ENCODE measurements at regions not wholly inside any gene's neighbourhood (a gene's known extent, or its start where the extent isn't known, plus 50 kb on each side); places are given as distances from the start of the nearest gene placed in this dataset.

DNA sequence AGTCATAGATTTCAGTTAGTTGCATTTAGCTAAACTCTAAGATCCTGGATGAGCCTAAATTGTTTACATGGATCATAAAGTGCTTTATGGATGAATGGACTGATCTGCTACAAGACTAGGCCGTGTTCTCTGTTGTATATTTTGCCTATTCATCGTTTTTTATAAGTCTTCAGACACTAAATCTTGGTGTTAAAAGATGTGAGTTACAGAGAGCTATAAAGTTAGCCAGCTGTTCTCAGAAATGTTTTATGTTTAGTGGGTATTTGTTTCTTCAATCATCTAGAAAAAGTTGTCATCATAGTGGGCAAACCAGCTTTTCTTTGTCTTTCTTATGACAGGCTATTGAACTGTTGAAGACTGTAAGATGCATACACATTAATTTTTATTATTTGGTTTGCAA is 585.8 kb upstream of the SEMA6A start:
- no peak for DNase-seq (ENCODE audit: low read depth)
- no peak overlapping the region for H3K4me3 ChIP-seq (ENCODE audit: low read depth, low read length)
- TF ChIP-seq, protein P1, sequence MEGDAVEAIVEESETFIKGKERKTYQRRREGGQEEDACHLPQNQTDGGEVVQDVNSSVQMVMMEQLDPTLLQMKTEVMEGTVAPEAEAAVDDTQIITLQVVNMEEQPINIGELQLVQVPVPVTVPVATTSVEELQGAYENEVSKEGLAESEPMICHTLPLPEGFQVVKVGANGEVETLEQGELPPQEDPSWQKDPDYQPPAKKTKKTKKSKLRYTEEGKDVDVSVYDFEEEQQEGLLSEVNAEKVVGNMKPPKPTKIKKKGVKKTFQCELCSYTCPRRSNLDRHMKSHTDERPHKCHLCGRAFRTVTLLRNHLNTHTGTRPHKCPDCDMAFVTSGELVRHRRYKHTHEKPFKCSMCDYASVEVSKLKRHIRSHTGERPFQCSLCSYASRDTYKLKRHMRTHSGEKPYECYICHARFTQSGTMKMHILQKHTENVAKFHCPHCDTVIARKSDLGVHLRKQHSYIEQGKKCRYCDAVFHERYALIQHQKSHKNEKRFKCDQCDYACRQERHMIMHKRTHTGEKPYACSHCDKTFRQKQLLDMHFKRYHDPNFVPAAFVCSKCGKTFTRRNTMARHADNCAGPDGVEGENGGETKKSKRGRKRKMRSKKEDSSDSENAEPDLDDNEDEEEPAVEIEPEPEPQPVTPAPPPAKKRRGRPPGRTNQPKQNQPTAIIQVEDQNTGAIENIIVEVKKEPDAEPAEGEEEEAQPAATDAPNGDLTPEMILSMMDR (IDR thresholded peaks at IDR 0.05; ENCODE audit: low read depth, low read length, missing control alignments), result no peak

DNA sequence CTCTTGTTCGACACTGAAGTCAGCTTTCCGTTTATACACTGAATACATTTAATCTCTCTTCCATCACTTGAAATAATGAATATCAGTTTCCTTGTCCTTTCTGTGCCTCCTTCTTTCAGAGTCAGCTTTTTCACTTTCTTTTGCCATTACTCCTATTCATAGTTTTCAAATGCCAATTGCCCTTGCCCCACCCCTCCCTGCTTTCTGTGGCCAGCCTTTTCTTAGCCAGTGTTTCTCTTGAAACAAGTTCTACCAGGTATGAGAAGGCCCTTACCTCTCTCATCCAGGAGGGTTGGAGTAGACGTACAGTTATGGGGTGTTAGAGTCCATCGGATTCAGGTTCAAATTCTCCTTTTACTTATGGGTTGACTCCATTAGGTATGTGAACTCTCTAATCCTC is 574.7 kb upstream of the SEMA6A start:
- no peak overlapping the region for H3K4me3 ChIP-seq (ENCODE audit: low read depth, low read length)

DNA sequence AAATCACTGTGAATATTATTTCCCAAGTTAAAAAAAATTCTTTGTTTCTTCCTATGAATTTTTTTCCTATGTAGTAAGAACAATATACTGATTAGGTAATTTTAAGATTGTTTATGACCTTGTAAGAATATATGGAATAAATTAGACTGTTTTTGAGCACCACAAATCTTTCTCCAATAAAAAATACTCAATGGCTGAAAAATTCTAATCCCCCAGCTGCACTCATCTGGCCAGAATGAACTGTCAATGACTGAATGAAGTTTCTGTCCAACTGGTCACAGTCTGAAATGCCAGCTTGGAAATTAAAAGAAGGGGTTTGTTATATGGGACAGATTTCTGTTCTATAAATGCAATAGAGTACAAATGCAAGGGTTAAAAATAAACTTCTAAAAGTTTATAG is 569.5 kb upstream of the SEMA6A start:
- TF ChIP-seq, protein P1 (IDR thresholded peaks at IDR 0.05; ENCODE audit: low read depth, low read length, missing control alignments), result no peak
- no peak overlapping the region for H3K4me3 ChIP-seq (ENCODE audit: low read depth, low read length)
- DNase-seq (ENCODE audit: low read depth), result no peak

More for the DNA sequence above, 574.7 kb upstream of the SEMA6A start:
- DNase-seq (ENCODE audit: low read depth), result no peak
- TF ChIP-seq, protein P1 (IDR thresholded peaks at IDR 0.05; ENCODE audit: low read depth, low read length, missing control alignments), result no peak

DNA sequence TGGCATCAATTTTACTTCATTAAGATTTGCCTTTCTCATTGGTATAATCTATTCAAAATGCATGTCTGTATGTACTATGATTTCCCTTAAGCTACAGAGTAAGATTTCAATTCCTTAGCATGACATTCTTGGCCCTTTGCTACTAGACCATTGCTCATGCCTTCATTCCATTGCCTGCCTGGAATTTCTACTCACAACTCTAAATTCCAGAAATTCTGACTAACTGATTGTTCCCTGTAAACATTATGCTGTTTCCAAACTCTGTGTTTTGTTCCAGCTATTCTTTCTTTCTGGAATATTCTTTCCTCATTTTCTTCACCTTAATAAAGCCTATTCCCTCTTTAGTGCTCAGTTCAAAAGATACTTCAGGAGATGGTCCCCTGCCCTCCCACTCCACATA is 568.8 kb upstream of the SEMA6A start:
- H3K4me3 ChIP-seq (ENCODE audit: low read depth, low read length), result no peak overlapping the region
- no peak for DNase-seq (ENCODE audit: low read depth)
- TF ChIP-seq, protein P1 (IDR thresholded peaks at IDR 0.05; ENCODE audit: low read depth, low read length, missing control alignments), result no peak

DNA sequence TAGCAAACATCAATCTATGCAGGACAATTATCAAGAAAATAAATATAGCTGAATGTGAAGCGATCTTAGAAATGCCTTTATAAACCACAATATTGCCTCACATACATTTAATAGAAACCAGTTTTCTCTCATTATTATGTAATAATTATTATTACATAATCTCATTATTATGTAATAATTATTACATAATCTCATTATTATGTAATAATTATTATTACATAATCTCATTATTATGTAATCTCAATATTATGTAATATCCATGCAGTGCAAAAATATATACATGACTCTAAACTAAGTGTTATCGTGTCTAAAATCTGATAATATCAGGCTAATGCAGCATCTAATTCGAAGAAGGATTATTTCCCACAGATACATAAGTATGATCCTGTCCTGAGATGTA is 563.9 kb upstream of the SEMA6A start:
- TF ChIP-seq, protein P1 (IDR thresholded peaks at IDR 0.05; ENCODE audit: low read depth, low read length, missing control alignments), result no peak
- DNase-seq (ENCODE audit: low read depth), result no peak

DNA sequence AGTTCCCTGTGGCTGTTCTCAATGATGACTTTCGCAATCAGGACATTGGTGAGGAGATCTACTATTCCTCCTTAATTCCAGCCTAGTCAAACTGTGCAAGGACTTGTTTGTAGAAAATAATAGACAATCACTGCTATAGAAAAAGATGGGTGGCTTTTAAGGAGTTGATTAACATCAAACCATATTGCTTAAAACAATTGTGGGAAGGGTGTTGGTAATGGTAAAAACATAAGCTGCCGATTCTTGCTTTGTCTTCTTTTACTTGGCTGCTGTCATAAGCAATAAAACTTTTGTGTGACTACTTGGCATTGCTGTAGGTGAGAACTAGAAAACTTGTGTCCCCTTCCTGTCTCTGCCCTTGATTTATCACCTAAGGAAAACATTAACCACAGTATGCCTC is 561.2 kb upstream of the SEMA6A start:
- H3K4me3 ChIP-seq (ENCODE audit: low read depth, low read length), result no peak overlapping the region
- TF ChIP-seq, protein P1 (IDR thresholded peaks at IDR 0.05; ENCODE audit: low read depth, low read length, missing control alignments), result no peak
- no peak for DNase-seq (ENCODE audit: low read depth)

More for the DNA sequence above, 563.9 kb upstream of the SEMA6A start:
- H3K4me3 ChIP-seq (ENCODE audit: low read depth, low read length), result no peak overlapping the region

DNA sequence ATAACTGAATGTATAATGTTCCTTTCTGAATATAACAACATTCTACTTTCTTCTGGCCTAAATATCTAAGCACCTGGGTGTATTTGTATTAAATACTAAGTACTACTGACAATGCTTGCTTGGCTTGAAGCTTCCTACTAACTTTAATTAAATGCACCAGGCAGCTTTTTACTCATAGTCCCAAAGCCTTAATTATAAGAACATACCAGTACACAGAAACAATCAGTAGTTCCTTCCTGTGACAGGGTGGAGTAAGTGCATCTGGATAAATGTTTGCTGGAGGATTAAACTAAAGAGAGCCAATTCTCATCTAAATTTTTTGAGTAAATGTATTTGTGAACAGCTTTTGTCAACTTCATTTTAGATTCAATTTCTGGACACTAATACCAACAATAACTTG is 558.6 kb upstream of the SEMA6A start:
- no peak overlapping the region for H3K4me3 ChIP-seq (ENCODE audit: low read depth, low read length)
- TF ChIP-seq, protein P1 (IDR thresholded peaks at IDR 0.05; ENCODE audit: low read depth, low read length, missing control alignments), result no peak
- DNase-seq (ENCODE audit: low read depth), result no peak
